GM23248 (cell line): ENCODE measurements at regions not wholly inside any gene's neighbourhood (a gene's known extent, or its start where the extent isn't known, plus 50 kb on each side); places are given as distances from the start of the nearest gene placed in this dataset.

Experiments
- EZH2 ChIP-seq: fragments of 200-600 bp; sonication (generic); IDR thresholded peaks from 2 replicates; pipeline ENCODE4 v1.6.1; 2018; ENCODE audit warnings: antibody characterized with exemption, mild to moderate bottlenecking; ENCODE audit not compliant: insufficient read depth, poor library complexity, severe bottlenecking
- EZH2phosphoT487 ChIP-seq: fragments of 200-600 bp; sonication (generic); IDR thresholded peaks from 2 replicates; pipeline ENCODE4 v1.6.1; 2018; ENCODE audit warnings: antibody characterized with exemption, moderate library complexity, mild to moderate bottlenecking, low read depth; ENCODE audit not compliant: insufficient read depth

- TF ChIP-seq EZH2 (no peak), EZH2phosphoT487 (no peak)
These were observed 149.7 kb downstream of the NMUR2 start for GRCh38 chr5:152255411-152255810.
